Suprapubic skin (tissue), 4 donors: ENCODE measurements at regions not wholly inside any gene's neighbourhood (a gene's known extent, or its start where the extent isn't known, plus 50 kb on each side); places are given as distances from the start of the nearest gene placed in this dataset.

Source experiments
- EP300 ChIP-seq: sonication (generic); formaldehyde crosslinking; IDR thresholded peaks from one replicate; pipeline ENCODE4 v1.6.1; 2017; ENCODE audit warnings: antibody characterized with exemption
- POLR2AphosphoS5 ChIP-seq, 3 donors: sonication (generic); formaldehyde crosslinking; IDR thresholded peaks; one replicate each; pipeline ENCODE4 v1.6.1; 2017; ENCODE audit warnings: antibody characterized with exemption in 3 of 3
- TF ChIP-seq, protein P1 (sequence below), 2 donors: fragments of 200-600 bp in 1 of 2; fragments of 450-650 bp in 1 of 2; sonication (generic) in 1 of 2; IDR thresholded peaks; one replicate each; pipeline ENCODE4 v1.5.1; 2016 to 2019; ENCODE audit warnings: antibody characterized with exemption in 2 of 2, mild to moderate bottlenecking in 1 of 2, moderate library complexity in 1 of 2

DNA sequence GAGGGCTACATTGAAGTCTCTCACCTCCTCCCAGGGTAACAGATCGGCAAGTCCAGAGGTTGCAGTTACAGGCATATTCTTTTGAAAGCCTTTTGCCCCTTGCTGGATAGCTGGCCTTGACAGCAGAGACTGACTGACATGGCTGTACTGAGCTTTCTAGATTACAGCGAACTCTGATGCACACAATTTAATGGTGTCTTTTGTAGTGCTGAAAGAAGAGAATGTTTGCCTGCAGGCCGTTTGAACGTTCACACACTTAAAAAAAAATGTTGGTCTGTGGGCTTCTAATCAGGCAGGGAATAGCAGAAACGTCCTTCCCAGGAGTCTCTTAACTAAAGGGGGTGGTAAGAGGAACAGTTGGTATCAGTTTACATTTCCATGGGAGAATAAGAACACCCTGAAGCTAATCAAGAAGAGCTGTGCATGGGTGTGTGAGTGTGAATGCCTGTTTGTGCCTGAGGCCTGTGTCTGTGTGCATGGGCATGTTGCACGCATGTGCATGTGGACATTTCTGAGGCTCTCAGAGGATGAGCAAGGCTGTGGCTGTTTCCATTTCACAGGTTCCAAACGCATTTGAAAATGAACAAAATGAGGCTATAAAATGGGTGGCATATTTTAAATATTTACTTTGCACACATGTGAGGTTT is 213.9 kb upstream of the SSTR4 start:
- TF ChIP-seq POLR2AphosphoS5 (IDR thresholded peaks at IDR 0.05) (no peak), EP300 (no peak)
- TF ChIP-seq, protein P1, sequence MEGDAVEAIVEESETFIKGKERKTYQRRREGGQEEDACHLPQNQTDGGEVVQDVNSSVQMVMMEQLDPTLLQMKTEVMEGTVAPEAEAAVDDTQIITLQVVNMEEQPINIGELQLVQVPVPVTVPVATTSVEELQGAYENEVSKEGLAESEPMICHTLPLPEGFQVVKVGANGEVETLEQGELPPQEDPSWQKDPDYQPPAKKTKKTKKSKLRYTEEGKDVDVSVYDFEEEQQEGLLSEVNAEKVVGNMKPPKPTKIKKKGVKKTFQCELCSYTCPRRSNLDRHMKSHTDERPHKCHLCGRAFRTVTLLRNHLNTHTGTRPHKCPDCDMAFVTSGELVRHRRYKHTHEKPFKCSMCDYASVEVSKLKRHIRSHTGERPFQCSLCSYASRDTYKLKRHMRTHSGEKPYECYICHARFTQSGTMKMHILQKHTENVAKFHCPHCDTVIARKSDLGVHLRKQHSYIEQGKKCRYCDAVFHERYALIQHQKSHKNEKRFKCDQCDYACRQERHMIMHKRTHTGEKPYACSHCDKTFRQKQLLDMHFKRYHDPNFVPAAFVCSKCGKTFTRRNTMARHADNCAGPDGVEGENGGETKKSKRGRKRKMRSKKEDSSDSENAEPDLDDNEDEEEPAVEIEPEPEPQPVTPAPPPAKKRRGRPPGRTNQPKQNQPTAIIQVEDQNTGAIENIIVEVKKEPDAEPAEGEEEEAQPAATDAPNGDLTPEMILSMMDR (IDR thresholded peaks at IDR 0.05) = no peak
